Endothelial cell of umbilical vein (primary cell): ENCODE measurements at regions not wholly inside any gene's neighbourhood (a gene's known extent, or its start where the extent isn't known, plus 50 kb on each side); places are given as distances from the start of the nearest gene placed in this dataset.

Experiments used
- BruUV-seq: library from RNA; stranded (reverse); fragments of 400-500 nt; replicated peaks from 2 replicates; lab custom pipeline; 2021; lab: Mats Ljungman, UMichigan
- CTCF ChIA-PET: fragments of 300-600, 350-600 bp; sonication (Branson Sonifier 250); formaldehyde crosslinking; loops from one replicate; lab custom pipeline; 2021; ENCODE audit warnings: antibody characterized with exemption, inconsistent platforms; lab: Charles Lee
- POLR2A ChIA-PET: fragments of 300-600, 350-600 bp; sonication (Branson Sonifier 250); formaldehyde crosslinking; loops from one replicate; lab custom pipeline; 2021; ENCODE audit warnings: antibody characterized with exemption, inconsistent platforms; lab: Charles Lee
- DNase-seq: peaks from one replicate; pipeline ENCODE4 v3.0.0-alpha.2; 2011; ENCODE audit warnings: low read depth, low spot score
- FAIRE-seq: peaks from 2 replicates; lab custom pipeline; 2011; peaks lifted over from hg19 to GRCh38; lab: Jason Lieb, UNC
- H2AFZ ChIP-seq: 2 replicates; pipeline ENCODE4 v1.6.0; 2012; ENCODE audit warnings: low read depth, low read length, control low read depth, inconsistent platforms
- H3K27ac ChIP-seq: 2 replicates; pipeline ENCODE4 v1.5.1; 2011; ENCODE audit warnings: low read depth, mild to moderate bottlenecking, control low read depth, low read length, moderate library complexity; ENCODE audit not compliant: insufficient read depth
- H3K27me3 ChIP-seq, 2 experiments: 2 replicates each; pipeline versions ENCODE4 v1.6.0 to v1.6.1; 2011; ENCODE audit warnings: low read length in 2 of 2, mixed read lengths in 1 of 2; ENCODE audit not compliant: control insufficient read depth in 2 of 2, insufficient read depth in 2 of 2
- H3K36me3 ChIP-seq, 2 experiments: 2 replicates in 1 of 2; 3 replicates in 1 of 2; pipeline ENCODE4 v1.5.1; 2011; ENCODE audit warnings: low read length in 2 of 2, mild to moderate bottlenecking in 1 of 2, moderate library complexity in 1 of 2; ENCODE audit not compliant: control insufficient read depth in 2 of 2, insufficient read depth in 2 of 2; ENCODE audit errors: extremely low read depth in 1 of 2
- H3K4me1 ChIP-seq: 3 replicates; pipeline ENCODE4 v1.5.1; 2011; ENCODE audit warnings: mild to moderate bottlenecking, low read length; ENCODE audit not compliant: control insufficient read depth, insufficient read depth; ENCODE audit errors: extremely low read depth
- H3K4me2 ChIP-seq: 2 replicates; pipeline ENCODE4 v1.6.1; 2011; ENCODE audit warnings: low read length, control low read depth, mixed read lengths; ENCODE audit not compliant: insufficient read depth
- H3K4me3 ChIP-seq, 3 experiments: fragments of 200-600 bp in 1 of 3; sonication (generic), shearing (Covaris generic) in 1 of 3; replicated peaks in 1 of 3; 2 replicates each; pipeline ENCODE4 v1.5.1; 2011 to 2016; ENCODE audit warnings: control low read depth in 3 of 3, low read length in 3 of 3, mild to moderate bottlenecking in 2 of 3, inconsistent platforms in 1 of 3, low read depth in 1 of 3, moderate library complexity in 1 of 3; ENCODE audit not compliant: insufficient read depth in 1 of 3
- H3K79me2 ChIP-seq: 2 replicates; pipeline ENCODE4 v1.6.0; 2012; ENCODE audit warnings: low read length, inconsistent platforms; ENCODE audit not compliant: control insufficient read depth, insufficient read depth
- H3K9ac ChIP-seq: replicated peaks from 2 replicates; pipeline ENCODE3; 2011; ENCODE audit warnings: low read length, control low read depth; ENCODE audit not compliant: insufficient read depth; ENCODE audit errors: extremely low read depth
- H3K9me1 ChIP-seq: replicated peaks from 3 replicates; pipeline ENCODE4 v1.6.0; 2011; ENCODE audit warnings: mild to moderate bottlenecking, low read length; ENCODE audit not compliant: control insufficient read depth, insufficient read depth; ENCODE audit errors: extremely low read depth
- H3K9me3 ChIP-seq: replicated peaks from 2 replicates; pipeline ENCODE4 v1.5.1; 2012; ENCODE audit warnings: low read length, inconsistent platforms; ENCODE audit not compliant: control insufficient read depth, insufficient read depth
- H4K20me1 ChIP-seq: replicated peaks from 2 replicates; pipeline ENCODE3; 2011; ENCODE audit warnings: mild to moderate bottlenecking, low read length; ENCODE audit not compliant: control insufficient read depth, insufficient read depth; ENCODE audit errors: extremely low read depth
- FOS ChIP-seq: IDR thresholded peaks from 2 replicates; pipeline ENCODE4 v1.6.1; 2011; ENCODE audit warnings: mild to moderate bottlenecking, low read length, moderate library complexity, borderline replicate concordance; ENCODE audit not compliant: insufficient read depth
- GATA2 ChIP-seq: IDR thresholded peaks from 2 replicates; pipeline ENCODE4 v1.7.0; 2011; ENCODE audit warnings: low read depth, mild to moderate bottlenecking, moderate library complexity, mixed read lengths, low read length; ENCODE audit not compliant: insufficient read length, insufficient read depth
- JUN ChIP-seq: IDR thresholded peaks from 2 replicates; pipeline ENCODE4 v1.6.1; 2011; ENCODE audit warnings: borderline replicate concordance, low read depth; ENCODE audit not compliant: insufficient read length, insufficient read depth
- MYC ChIP-seq: IDR thresholded peaks from one replicate; pipeline ENCODE4 v1.6.1; 2011; ENCODE audit warnings: mild to moderate bottlenecking, low read depth, low read length
- POLR2A ChIP-seq: IDR thresholded peaks from 2 replicates; pipeline ENCODE4 v1.6.1; 2012; ENCODE audit warnings: low read depth, mild to moderate bottlenecking, control low read depth, low read length
- POLR2AphosphoS5 ChIP-seq: IDR thresholded peaks from 2 replicates; pipeline ENCODE4 v1.6.1; 2012; ENCODE audit warnings: low read depth, mild to moderate bottlenecking, control low read depth, low read length, moderate library complexity; ENCODE audit not compliant: insufficient read depth
- dilution Hi-C: fragments of 300-500 bp; cut with MboI; formaldehyde crosslinking; loops from one replicate; pipeline ENCODE4 v1.15.0; 2019; ENCODE audit warnings: low sequenced_read_pairs; ENCODE audit not compliant: extremely low pct_ligation_motif_present
- intact Hi-C: fragments of 100-400 bp; cut with micrococcal nuclease; formaldehyde crosslinking; loops from one replicate; pipeline ENCODE4 v1.10.0; 2022
- TF ChIP-seq, protein P1 (sequence below): IDR thresholded peaks from 2 replicates; pipeline ENCODE4 v1.6.1; 2011; ENCODE audit not compliant: insufficient read depth, insufficient read length
- TF ChIP-seq, protein P2 (sequence below), 2 donors: IDR thresholded peaks; 1 replicate in 1 of 2; 2 replicates in 1 of 2; pipeline ENCODE4 v1.5.1; 2011; ENCODE audit warnings: low read length in 2 of 2, mild to moderate bottlenecking in 2 of 2, moderate library complexity in 2 of 2, control low read depth in 1 of 2, inconsistent platforms in 1 of 2, low read depth in 1 of 2; ENCODE audit not compliant: insufficient read depth in 1 of 2; ENCODE audit errors: extremely low read depth in 1 of 2

GRCh38 chr15:96019114-96019513, 311.4 kb upstream of the NR2F2 start:
- H3K27me3 ChIP-seq: no peaks in the 10 kb centered on the region
- DNase-seq: no peak

DNA sequence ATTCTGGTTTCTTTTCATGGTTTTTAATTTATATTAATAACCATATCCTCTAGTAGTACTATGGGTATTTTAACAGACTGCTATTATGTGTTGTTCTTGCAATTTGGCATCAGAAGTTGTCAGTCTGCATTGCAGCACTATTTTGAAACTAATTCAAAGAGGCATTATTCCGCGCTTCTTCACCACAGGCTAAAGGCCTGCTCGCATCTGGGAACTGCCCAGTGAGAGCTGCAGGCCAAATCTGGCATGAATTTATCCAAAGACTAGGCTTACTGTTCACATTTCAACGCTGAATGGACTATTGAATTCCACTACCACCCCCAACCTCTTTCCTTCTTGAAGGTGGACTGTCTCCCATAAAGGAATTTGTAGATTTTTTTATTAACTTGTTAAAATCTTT, 310.4 kb upstream of the NR2F2 start:
- no peaks in the 10 kb centered on the region for H3K9me3 ChIP-seq
- ChIA-PET CTCF (no interaction called here), POLR2A (no interaction called here)
- no peak overlapping the region for H3K27ac ChIP-seq
- DNase-seq: no peak
- no peak overlapping the region for H3K4me3 ChIP-seq
- no peak overlapping the region for H2AFZ ChIP-seq
- no peaks in the 10 kb centered on the region for H4K20me1 ChIP-seq
- no peaks in the 10 kb centered on the region for H3K79me2 ChIP-seq
- H3K4me1 ChIP-seq: no peaks in the 10 kb centered on the region
- dilution Hi-C loops (no loop called here), intact Hi-C loops (no loop called here)
- no TSS peak for BruUV-seq
- TF ChIP-seq MYC (no peak), FOS (no peak), POLR2AphosphoS5 (no peak), JUN (no peak), POLR2A (no peak), GATA2 (no peak)
- TF ChIP-seq, protein P1, sequence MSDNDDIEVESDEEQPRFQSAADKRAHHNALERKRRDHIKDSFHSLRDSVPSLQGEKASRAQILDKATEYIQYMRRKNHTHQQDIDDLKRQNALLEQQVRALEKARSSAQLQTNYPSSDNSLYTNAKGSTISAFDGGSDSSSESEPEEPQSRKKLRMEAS: no peak
- TF ChIP-seq, protein P2, sequence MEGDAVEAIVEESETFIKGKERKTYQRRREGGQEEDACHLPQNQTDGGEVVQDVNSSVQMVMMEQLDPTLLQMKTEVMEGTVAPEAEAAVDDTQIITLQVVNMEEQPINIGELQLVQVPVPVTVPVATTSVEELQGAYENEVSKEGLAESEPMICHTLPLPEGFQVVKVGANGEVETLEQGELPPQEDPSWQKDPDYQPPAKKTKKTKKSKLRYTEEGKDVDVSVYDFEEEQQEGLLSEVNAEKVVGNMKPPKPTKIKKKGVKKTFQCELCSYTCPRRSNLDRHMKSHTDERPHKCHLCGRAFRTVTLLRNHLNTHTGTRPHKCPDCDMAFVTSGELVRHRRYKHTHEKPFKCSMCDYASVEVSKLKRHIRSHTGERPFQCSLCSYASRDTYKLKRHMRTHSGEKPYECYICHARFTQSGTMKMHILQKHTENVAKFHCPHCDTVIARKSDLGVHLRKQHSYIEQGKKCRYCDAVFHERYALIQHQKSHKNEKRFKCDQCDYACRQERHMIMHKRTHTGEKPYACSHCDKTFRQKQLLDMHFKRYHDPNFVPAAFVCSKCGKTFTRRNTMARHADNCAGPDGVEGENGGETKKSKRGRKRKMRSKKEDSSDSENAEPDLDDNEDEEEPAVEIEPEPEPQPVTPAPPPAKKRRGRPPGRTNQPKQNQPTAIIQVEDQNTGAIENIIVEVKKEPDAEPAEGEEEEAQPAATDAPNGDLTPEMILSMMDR (IDR thresholded peaks at IDR 0.05; ENCODE audit: extremely low read depth in 1 of 2, insufficient read depth in 1 of 2, low read depth in 1 of 2, low read length in 2 of 2): no peak
- no peak overlapping the region for H3K9ac ChIP-seq
- no peaks in the 10 kb centered on the region for H3K36me3 ChIP-seq
- no peaks in the 10 kb centered on the region for H3K9me1 ChIP-seq
- no peak for FAIRE-seq
- H3K27me3 ChIP-seq: no peaks in the 10 kb centered on the region
- H3K4me2 ChIP-seq: no peak overlapping the region

More at GRCh38 chr15:96019114-96019513, 311.4 kb upstream of the NR2F2 start:
- CTCF ChIA-PET: interaction anchor here (0.9 kb wide), 1 partner anchor 10 kb away, joined by 3 read pairs; no protein-coding TSS in a partner anchor
- Histone ChIP-seq H3K27ac (no peak overlapping the region), H3K9ac (no peak overlapping the region), H3K4me1 (no peaks in the 10 kb centered on the region), H3K79me2 (no peaks in the 10 kb centered on the region), H3K4me3 (no peak overlapping the region), H3K9me1 (no peaks in the 10 kb centered on the region), H3K4me2 (no peak overlapping the region), H4K20me1 (no peaks in the 10 kb centered on the region), H3K36me3 (no peaks in the 10 kb centered on the region), H2AFZ (no peak overlapping the region), H3K9me3 (no peaks in the 10 kb centered on the region)
- dilution Hi-C loops (no loop called here), intact Hi-C loops (no loop called here)
- no peak for FAIRE-seq
- no peak for TF ChIP-seq FOS
- TF ChIP-seq MYC: no peak
- no TSS peak for BruUV-seq
- POLR2A ChIA-PET: no interaction called here
